ENCODE measurements at regions not wholly inside any gene's neighbourhood (a gene's known extent, or its start where the extent isn't known, plus 50 kb on each side); places are given as distances from the start of the nearest gene placed in this dataset.

DNA sequence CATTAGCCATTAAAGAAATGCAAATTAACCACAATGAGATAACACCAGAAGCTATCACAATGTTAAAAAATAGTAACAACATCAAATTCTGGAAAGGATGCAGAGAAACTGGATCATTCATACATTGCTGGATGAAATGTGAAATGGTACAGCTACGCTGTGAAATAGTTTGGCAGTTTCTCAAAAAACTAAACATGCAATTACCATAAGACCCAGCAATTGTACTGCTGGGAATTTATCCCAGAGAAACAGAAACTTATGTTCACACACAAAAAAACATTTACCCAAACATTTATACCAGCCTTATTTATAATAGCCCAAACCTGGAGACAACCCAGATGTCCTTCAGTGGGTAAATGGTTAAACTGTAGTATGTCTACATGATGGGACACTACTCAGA is 592.9 kb downstream of the ZNF608 start:
- intact Hi-C loops (cut with DNase I), result no loop called here

DNA sequence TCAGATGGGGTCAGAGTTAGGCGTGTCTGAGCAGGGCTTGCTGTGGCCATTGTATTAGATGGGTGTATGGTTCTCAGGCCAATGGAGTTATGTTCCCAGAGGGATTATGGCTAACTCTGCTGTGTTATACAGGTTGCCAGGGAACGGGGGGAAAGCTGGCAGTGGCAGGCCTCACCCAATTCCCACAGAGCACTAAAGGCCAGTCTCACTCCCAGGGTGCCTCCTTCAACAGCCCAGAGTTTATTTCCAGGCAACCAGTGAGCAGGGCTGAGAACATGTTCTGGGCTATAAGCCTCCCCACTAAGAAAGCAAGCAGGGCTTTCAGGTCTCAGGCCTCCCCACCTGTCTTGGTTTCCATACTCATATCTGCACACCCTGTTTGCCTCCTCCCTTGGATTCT is 597.9 kb downstream of the ZNF608 start:
- no peak for DNase-seq
- intact Hi-C loops (cut with DNase I), result no loop called here
- no peaks in the 10 kb centered on the region for H3K36me3 ChIP-seq
- TF ChIP-seq, protein P1, sequence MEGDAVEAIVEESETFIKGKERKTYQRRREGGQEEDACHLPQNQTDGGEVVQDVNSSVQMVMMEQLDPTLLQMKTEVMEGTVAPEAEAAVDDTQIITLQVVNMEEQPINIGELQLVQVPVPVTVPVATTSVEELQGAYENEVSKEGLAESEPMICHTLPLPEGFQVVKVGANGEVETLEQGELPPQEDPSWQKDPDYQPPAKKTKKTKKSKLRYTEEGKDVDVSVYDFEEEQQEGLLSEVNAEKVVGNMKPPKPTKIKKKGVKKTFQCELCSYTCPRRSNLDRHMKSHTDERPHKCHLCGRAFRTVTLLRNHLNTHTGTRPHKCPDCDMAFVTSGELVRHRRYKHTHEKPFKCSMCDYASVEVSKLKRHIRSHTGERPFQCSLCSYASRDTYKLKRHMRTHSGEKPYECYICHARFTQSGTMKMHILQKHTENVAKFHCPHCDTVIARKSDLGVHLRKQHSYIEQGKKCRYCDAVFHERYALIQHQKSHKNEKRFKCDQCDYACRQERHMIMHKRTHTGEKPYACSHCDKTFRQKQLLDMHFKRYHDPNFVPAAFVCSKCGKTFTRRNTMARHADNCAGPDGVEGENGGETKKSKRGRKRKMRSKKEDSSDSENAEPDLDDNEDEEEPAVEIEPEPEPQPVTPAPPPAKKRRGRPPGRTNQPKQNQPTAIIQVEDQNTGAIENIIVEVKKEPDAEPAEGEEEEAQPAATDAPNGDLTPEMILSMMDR (IDR thresholded peaks at IDR 0.05), result no peak
- H3K27me3 ChIP-seq (ENCODE audit: low read depth), result no peaks in the 10 kb centered on the region
- no peaks in the 10 kb centered on the region for H3K4me1 ChIP-seq
- no peak for ATAC-seq
- H3K27ac ChIP-seq, result no peak overlapping the region
- no peak overlapping the region for H3K4me3 ChIP-seq
- peaks cover 6% of the 10 kb centered on the region for H3K9me3 ChIP-seq

More for the DNA sequence above, 592.9 kb downstream of the ZNF608 start:
- Histone ChIP-seq H3K27me3 (ENCODE audit: low read depth) (no peaks in the 10 kb centered on the region), H3K4me1 (peaks cover 10% of the 10 kb centered on the region), H3K36me3 (no peaks in the 10 kb centered on the region), H3K9me3 (peaks cover 29% of the 10 kb centered on the region), H3K27ac (no peak overlapping the region), H3K4me3 (no peak overlapping the region)
- no peak for DNase-seq
- ATAC-seq, result no peak
- TF ChIP-seq, protein P1 (IDR thresholded peaks at IDR 0.05), result no peak

DNA sequence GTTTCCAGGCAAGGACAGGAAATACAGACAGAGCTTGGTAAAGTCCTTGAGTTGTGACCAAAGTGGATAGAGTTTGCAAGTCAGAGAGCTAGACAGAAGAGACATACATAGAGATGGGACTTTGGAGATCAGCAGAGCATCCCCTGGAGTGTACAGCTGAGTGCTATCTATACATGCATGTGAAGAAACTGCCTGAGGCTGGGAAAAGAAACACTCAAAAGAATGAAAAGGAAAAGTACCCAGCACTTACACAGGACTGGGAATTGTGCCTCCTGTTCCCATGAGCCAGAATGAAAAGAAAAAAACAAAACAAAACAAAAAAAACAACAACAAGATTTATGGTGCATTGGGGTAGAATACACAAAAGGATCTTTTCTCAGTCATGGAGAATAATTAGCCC is 606.4 kb downstream of the ZNF608 start:
- DNase-seq, result no peak
- Histone ChIP-seq H3K4me3 (no peak overlapping the region), H3K9me3 (no peaks in the 10 kb centered on the region), H3K27ac (no peak overlapping the region), H3K4me1 (no peaks in the 10 kb centered on the region), H3K27me3 (ENCODE audit: low read depth) (no peaks in the 10 kb centered on the region), H3K36me3 (no peaks in the 10 kb centered on the region)
- intact Hi-C loops (cut with DNase I), result no loop called here
- TF ChIP-seq, protein P1 (IDR thresholded peaks at IDR 0.05), result no peak
- no peak for ATAC-seq

DNA sequence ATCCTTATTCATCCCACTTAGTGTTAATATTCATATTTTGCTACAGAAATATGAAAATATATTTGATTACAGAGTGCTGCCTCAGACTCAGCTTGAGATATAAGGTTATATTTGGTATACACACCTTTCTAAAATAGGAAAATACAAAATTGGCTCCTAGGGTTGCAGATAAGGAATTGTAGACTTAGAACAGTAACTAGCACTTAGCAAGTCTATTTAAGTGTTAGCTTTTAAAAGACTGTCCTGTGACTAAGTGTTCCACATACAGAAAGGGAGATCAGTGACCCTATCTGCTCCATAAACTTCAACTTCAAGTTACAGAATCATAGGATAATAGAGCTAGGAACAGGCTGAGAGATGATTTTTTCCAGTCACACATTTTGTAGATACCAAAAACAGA is 607.0 kb downstream of the ZNF608 start:
- H3K36me3 ChIP-seq, result no peaks in the 10 kb centered on the region
- no peaks in the 10 kb centered on the region for H3K27me3 ChIP-seq (ENCODE audit: low read depth)
- H3K9me3 ChIP-seq, result no peaks in the 10 kb centered on the region
- TF ChIP-seq, protein P1 (IDR thresholded peaks at IDR 0.05), result no peak
- H3K4me1 ChIP-seq, result no peaks in the 10 kb centered on the region
- no peak for DNase-seq
- H3K27ac ChIP-seq, result no peak overlapping the region
- intact Hi-C loops (cut with DNase I), result no loop called here
- no peak for ATAC-seq
- H3K4me3 ChIP-seq, result no peak overlapping the region

DNA sequence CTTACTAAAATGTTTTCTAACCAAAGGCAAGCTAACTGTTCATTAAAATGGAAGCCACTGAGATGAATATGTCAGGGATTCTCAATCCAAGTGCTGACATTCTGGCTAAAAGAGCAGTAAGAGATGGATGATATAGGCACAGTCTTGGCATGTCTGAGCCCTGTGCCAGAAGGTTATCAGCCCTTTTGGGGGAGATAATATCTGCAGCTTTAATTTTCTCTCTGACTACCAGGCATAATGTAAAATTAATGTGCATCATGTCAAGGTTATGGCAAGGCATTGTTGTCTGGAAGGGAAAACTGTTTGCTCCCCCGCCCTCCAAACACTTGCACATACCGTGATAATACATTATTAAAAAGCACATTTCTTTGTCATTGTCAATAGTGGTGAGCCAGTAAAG is 609.8 kb downstream of the ZNF608 start:
- TF ChIP-seq, protein P1 (IDR thresholded peaks at IDR 0.05), result no peak
- Histone ChIP-seq H3K4me3 (no peak overlapping the region), H3K36me3 (no peaks in the 10 kb centered on the region), H3K9me3 (no peaks in the 10 kb centered on the region), H3K4me1 (no peaks in the 10 kb centered on the region), H3K27me3 (ENCODE audit: low read depth) (no peaks in the 10 kb centered on the region), H3K27ac (no peak overlapping the region)
- DNase-seq (no peak), ATAC-seq (no peak)
- intact Hi-C loops (cut with DNase I), result no loop called here

DNA sequence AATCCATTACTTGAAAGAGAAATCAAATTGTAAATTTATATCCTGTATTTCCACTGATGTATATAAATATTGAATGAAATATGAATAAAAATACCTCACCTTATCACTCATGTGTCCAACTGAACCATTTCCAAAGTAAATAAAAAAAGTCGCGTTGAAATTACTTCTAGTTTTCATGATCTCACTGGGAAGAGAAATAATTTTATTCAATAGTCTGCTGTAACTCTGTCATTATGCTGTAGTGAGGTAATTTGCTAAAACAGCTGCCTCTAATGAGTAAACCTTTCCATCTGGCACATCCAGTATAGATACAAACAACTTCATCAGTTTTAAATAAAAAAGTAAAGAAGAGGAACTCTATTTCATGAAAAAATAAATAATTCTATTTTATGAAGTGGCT is 611.5 kb downstream of the ZNF608 start:
- DNase-seq, result no peak
- intact Hi-C loops (cut with DNase I), result no loop called here
- no peak overlapping the region for H3K4me3 ChIP-seq
- no peaks in the 10 kb centered on the region for H3K36me3 ChIP-seq
- H3K27ac ChIP-seq, result no peak overlapping the region
- TF ChIP-seq, protein P1 (IDR thresholded peaks at IDR 0.05), result no peak
- no peaks in the 10 kb centered on the region for H3K4me1 ChIP-seq
- no peaks in the 10 kb centered on the region for H3K27me3 ChIP-seq (ENCODE audit: low read depth)
- no peaks in the 10 kb centered on the region for H3K9me3 ChIP-seq
- no peak for ATAC-seq
